Activated B cell treated with CpG ODN at 0.5 μM for 24 hours (primary cell): ENCODE measurements at regions not wholly inside any gene's neighbourhood (a gene's known extent, or its start where the extent isn't known, plus 50 kb on each side); places are given as distances from the start of the nearest gene placed in this dataset.

Experiments used
- ATAC-seq: fragments of 200-7000 bp; cut with Tn5 transposase; one replicate; pipeline ENCODE4 v1.10.0; 2021; ENCODE audit warnings: low read depth, mild to moderate bottlenecking, moderate library complexity
- CTCF ChIA-PET: fragments of 350-600 bp; sonication (Branson Sonifier 250); formaldehyde crosslinking; loops from one replicate; lab custom pipeline; 2021; ENCODE audit warnings: antibody characterized with exemption; lab: Charles Lee
- POLR2A ChIA-PET: fragments of 350-600 bp; sonication (Branson Sonifier 250); formaldehyde crosslinking; loops from one replicate; lab custom pipeline; 2021; ENCODE audit warnings: antibody characterized with exemption; lab: Charles Lee
- DNase-seq: peaks from one replicate; pipeline ENCODE4 v3.0.0; 2022
- H3K27ac Mint-ChIP-seq: one replicate; pipeline ENCODE4 v1.8.0; 2020; ENCODE audit warnings: mixed read lengths
- H3K27me3 Mint-ChIP-seq: one replicate; pipeline ENCODE4 v1.8.0; 2021; ENCODE audit warnings: mixed read lengths
- H3K36me3 Mint-ChIP-seq: one replicate; pipeline ENCODE4 v1.8.0; 2021; ENCODE audit warnings: low read depth, mixed read lengths
- H3K4me1 Mint-ChIP-seq: one replicate; pipeline ENCODE4 v1.8.0; 2021; ENCODE audit warnings: mixed read lengths
- H3K4me3 Mint-ChIP-seq: one replicate; pipeline ENCODE4 v1.8.0; 2020; ENCODE audit warnings: mild to moderate bottlenecking, mixed read lengths
- H3K9me3 Mint-ChIP-seq: one replicate; pipeline ENCODE4 v1.8.0; 2020; ENCODE audit warnings: mixed read lengths
- CTCF ChIP-seq: fragments of 200-600 bp; IDR thresholded peaks from one replicate; pipeline ENCODE4 v1.8.0; 2022; ENCODE audit warnings: antibody characterized with exemption, mild to moderate bottlenecking
- intact Hi-C: fragments of 100-400 bp; cut with micrococcal nuclease; formaldehyde crosslinking; loops from one replicate; pipeline ENCODE4 v1.15.1; 2024

GRCh38 chr9:91483189-91483691 lies 59.6 kb upstream of the NFIL3 start:
- no peaks in the 10 kb centered on the region for H3K36me3 Mint-ChIP-seq
- no peaks in the 10 kb centered on the region for H3K4me1 Mint-ChIP-seq
- ChIA-PET CTCF (no interaction called here), POLR2A (no interaction called here)
- no peak for ATAC-seq
- no peaks in the 10 kb centered on the region for H3K9me3 Mint-ChIP-seq
- no peak overlapping the region for H3K4me3 Mint-ChIP-seq
- peaks cover 29% of the 10 kb centered on the region for H3K27me3 Mint-ChIP-seq
- TF ChIP-seq CTCF = no peak
- intact Hi-C loops = no loop called here
- no peak for DNase-seq
- H3K27ac Mint-ChIP-seq = no peak overlapping the region

- H3K36me3 Mint-ChIP-seq = no peaks in the 10 kb centered on the region
- H3K27ac Mint-ChIP-seq = no peak overlapping the region
- TF ChIP-seq CTCF = no peak
- ATAC-seq (no peak), DNase-seq (no peak)
- no peaks in the 10 kb centered on the region for H3K4me1 Mint-ChIP-seq
- intact Hi-C loops = no loop called here
- CTCF ChIA-PET = no interaction called here
- peaks cover 33% of the 10 kb centered on the region for H3K27me3 Mint-ChIP-seq
- POLR2A ChIA-PET = no interaction called here
- H3K4me3 Mint-ChIP-seq = no peak overlapping the region
- H3K9me3 Mint-ChIP-seq = no peaks in the 10 kb centered on the region
These were observed 58.3 kb upstream of the NFIL3 start for GRCh38 chr9:91481972-91482371.

GRCh38 chr9:91477106-91477505 lies 53.5 kb upstream of the NFIL3 start:
- intact Hi-C loops = no loop called here
- ChIA-PET CTCF (no interaction called here), POLR2A (no interaction called here)
- H3K9me3 Mint-ChIP-seq = peaks cover 5% of the 10 kb centered on the region
- H3K4me3 Mint-ChIP-seq = no peak overlapping the region
- DNase-seq (no peak), ATAC-seq (no peak)
- no peaks in the 10 kb centered on the region for H3K36me3 Mint-ChIP-seq
- peaks cover 45% of the 10 kb centered on the region for H3K27me3 Mint-ChIP-seq
- TF ChIP-seq CTCF = no peak
- H3K4me1 Mint-ChIP-seq = no peaks in the 10 kb centered on the region
- no peak overlapping the region for H3K27ac Mint-ChIP-seq

DNA sequence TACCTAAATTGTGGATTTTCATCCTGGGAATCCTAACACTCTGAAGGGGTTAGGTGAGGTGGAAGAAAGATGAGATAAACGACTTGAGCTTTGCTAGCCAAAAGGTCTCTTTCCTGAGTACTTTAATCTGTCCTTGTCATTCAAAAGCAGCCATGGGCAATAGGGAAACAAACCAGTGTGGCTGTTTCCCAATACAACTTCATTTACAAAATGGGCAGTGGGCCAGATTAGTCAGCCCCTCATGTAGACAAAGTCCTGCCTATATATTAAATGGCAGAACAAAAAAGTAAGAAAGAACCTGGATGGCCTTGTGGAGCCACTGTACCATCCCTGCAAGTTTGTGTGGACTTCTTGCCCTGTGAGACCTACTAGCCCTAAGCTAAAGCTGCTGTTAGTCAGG lies 51.0 kb upstream of the NFIL3 start:
- H3K9me3 Mint-ChIP-seq = peaks cover 6% of the 10 kb centered on the region
- DNase-seq (no peak), ATAC-seq (no peak)
- H3K27me3 Mint-ChIP-seq = peaks cover 39% of the 10 kb centered on the region
- H3K36me3 Mint-ChIP-seq = no peaks in the 10 kb centered on the region
- intact Hi-C loops = no loop called here
- no peaks in the 10 kb centered on the region for H3K4me1 Mint-ChIP-seq
- TF ChIP-seq CTCF = no peak
- ChIA-PET POLR2A (no interaction called here), CTCF (no interaction called here)
- H3K4me3 Mint-ChIP-seq = no peak overlapping the region
- no peak overlapping the region for H3K27ac Mint-ChIP-seq
